ENCODE measurements at regions not wholly inside any gene's neighbourhood (a gene's known extent, or its start where the extent isn't known, plus 50 kb on each side); places are given as distances from the start of the nearest gene placed in this dataset.

GRCh38 chr16:9338068-9338467 is 246.6 kb downstream of the HAPSTR1 start:
- H3K27me3 ChIP-seq = no peaks in the 10 kb centered on the region
- DNase-seq = no peak
- no peak for TF ChIP-seq POLR2A (IDR thresholded peaks at IDR 0.05)
- no peak for TF ChIP-seq CTCF (IDR thresholded peaks at IDR 0.05)
- intact Hi-C loops (cut with DNase I) = no loop called here
- no peaks in the 10 kb centered on the region for H3K36me3 ChIP-seq
- WGBS, 2 donors = 61 to 70% methylated on average over 2 of the region's 2 CpGs
- no peaks in the 10 kb centered on the region for H3K9me3 ChIP-seq
- no peak overlapping the region for H3K4me3 ChIP-seq (replicated peaks in 1 of 3)
- H3K27ac ChIP-seq = no peak overlapping the region
- no peaks in the 10 kb centered on the region for H3K4me1 ChIP-seq

- Histone ChIP-seq H3K9me3 (no peaks in the 10 kb centered on the region), H3K4me3 (replicated peaks in 1 of 3) (no peak overlapping the region), H3K27me3 (no peaks in the 10 kb centered on the region), H3K27ac (no peak overlapping the region), H3K36me3 (no peaks in the 10 kb centered on the region), H3K4me1 (no peaks in the 10 kb centered on the region)
- intact Hi-C loops (cut with DNase I) = no loop called here
- no peak for DNase-seq
- no peak for TF ChIP-seq POLR2A (IDR thresholded peaks at IDR 0.05)
- no peak for TF ChIP-seq CTCF (IDR thresholded peaks at IDR 0.05)
- WGBS, 2 donors = 83 to 91% methylated on average over 4 of the region's 4 CpGs
Measured at GRCh38 chr16:9338510-9338909, 247.1 kb downstream of the HAPSTR1 start.

GRCh38 chr16:9340526-9341256 is 249.2 kb downstream of the HAPSTR1 start:
- Histone ChIP-seq H3K9me3 (no peaks in the 10 kb centered on the region), H3K27ac (no peak overlapping the region), H3K4me3 (replicated peaks in 1 of 3) (no peak overlapping the region), H3K27me3 (no peaks in the 10 kb centered on the region), H3K4me1 (no peaks in the 10 kb centered on the region), H3K36me3 (no peaks in the 10 kb centered on the region)
- intact Hi-C loops (cut with DNase I) = no loop called here
- no peak for DNase-seq
- TF ChIP-seq CTCF (IDR thresholded peaks at IDR 0.05) (no peak), POLR2A (IDR thresholded peaks at IDR 0.05) (no peak)
- WGBS, 2 donors = 77 to 81% methylated on average over 15 of the region's 15 CpGs

GRCh38 chr16:9343276-9343675 is 251.8 kb downstream of the HAPSTR1 start:
- 66 to 73% methylated on average over 6 of the region's 6 CpGs for WGBS, 2 donors
- TF ChIP-seq CTCF (IDR thresholded peaks at IDR 0.05) (no peak), POLR2A (IDR thresholded peaks at IDR 0.05) (no peak)
- H3K27me3 ChIP-seq = no peaks in the 10 kb centered on the region
- no peak overlapping the region for H3K4me3 ChIP-seq (replicated peaks in 1 of 3)
- no peaks in the 10 kb centered on the region for H3K36me3 ChIP-seq
- H3K4me1 ChIP-seq = no peaks in the 10 kb centered on the region
- intact Hi-C loops (cut with DNase I) = no loop called here
- H3K9me3 ChIP-seq = no peaks in the 10 kb centered on the region
- no peak overlapping the region for H3K27ac ChIP-seq
- DNase-seq = no peak

GRCh38 chr16:9344508-9344907 is 253.1 kb downstream of the HAPSTR1 start:
- WGBS, 2 donors = 52 to 59% methylated on average over 4 of the region's 4 CpGs
- intact Hi-C loops (cut with DNase I) = no loop called here

More at GRCh38 chr16:9344508-9344907, 253.1 kb downstream of the HAPSTR1 start:
- H3K4me3 ChIP-seq (replicated peaks in 1 of 3) = no peak overlapping the region
- TF ChIP-seq POLR2A (IDR thresholded peaks at IDR 0.05) (no peak), CTCF (IDR thresholded peaks at IDR 0.05) (no peak)
- no peaks in the 10 kb centered on the region for H3K27me3 ChIP-seq
- H3K36me3 ChIP-seq = no peaks in the 10 kb centered on the region
- no peak for DNase-seq
- no peak overlapping the region for H3K27ac ChIP-seq
- no peaks in the 10 kb centered on the region for H3K9me3 ChIP-seq
- no peaks in the 10 kb centered on the region for H3K4me1 ChIP-seq

Data from thyroid gland (tissue), 4 donors.